ENCODE measurements at regions not wholly inside any gene's neighbourhood (a gene's known extent, or its start where the extent isn't known, plus 50 kb on each side); places are given as distances from the start of the nearest gene placed in this dataset.

DNA sequence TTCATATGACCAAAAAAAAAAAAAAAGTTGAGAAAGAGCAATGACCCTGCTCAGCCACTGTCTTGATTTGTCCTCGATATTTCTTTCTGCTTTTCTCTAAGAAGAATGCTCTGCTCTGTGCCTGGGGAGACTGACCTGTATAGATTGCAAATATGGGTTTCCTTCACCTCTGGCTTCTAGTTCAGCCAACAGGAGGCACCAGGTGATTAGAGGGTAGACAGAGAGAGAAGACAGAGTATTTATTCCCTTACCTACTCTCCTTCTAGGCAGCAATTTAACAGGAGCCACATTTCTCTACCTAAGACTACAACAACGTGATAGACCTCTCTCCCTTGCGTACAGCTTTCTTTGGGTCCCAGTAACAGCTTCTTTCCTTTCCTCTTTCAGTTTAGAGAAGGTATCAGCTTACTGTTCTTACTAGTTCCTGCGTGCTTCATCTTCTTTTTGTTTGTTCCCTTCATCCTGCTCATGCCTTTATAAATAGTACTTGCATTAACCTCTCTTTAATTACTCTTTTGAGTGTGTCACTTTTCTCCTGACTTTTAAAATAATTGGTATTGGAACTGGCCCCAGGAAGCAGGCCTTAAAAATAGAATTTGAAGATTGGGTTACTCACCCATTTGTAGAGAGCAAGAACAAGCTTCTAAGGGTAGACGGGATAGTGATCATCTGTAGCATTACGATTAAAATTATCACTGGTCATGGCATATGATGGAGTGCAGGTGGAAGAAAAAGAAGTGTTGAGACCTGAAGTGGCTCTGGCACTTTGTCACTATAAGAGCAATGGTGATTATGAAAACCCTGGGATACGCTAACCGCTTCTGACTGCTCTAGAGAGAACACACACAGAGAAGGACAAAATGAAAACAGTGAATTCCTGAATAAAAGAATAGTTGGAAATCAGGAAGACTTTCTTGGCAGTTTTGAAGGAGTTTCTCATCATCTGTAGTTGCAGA is 161.2 kb upstream of the FSTL4 start:
- TF ChIP-seq, protein P1, sequence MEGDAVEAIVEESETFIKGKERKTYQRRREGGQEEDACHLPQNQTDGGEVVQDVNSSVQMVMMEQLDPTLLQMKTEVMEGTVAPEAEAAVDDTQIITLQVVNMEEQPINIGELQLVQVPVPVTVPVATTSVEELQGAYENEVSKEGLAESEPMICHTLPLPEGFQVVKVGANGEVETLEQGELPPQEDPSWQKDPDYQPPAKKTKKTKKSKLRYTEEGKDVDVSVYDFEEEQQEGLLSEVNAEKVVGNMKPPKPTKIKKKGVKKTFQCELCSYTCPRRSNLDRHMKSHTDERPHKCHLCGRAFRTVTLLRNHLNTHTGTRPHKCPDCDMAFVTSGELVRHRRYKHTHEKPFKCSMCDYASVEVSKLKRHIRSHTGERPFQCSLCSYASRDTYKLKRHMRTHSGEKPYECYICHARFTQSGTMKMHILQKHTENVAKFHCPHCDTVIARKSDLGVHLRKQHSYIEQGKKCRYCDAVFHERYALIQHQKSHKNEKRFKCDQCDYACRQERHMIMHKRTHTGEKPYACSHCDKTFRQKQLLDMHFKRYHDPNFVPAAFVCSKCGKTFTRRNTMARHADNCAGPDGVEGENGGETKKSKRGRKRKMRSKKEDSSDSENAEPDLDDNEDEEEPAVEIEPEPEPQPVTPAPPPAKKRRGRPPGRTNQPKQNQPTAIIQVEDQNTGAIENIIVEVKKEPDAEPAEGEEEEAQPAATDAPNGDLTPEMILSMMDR (IDR thresholded peaks at IDR 0.05; ENCODE audit: unreplicated experiment): no peak
- Mint-ChIP-seq H3K9me3 (ENCODE audit: unreplicated experiment) (no peaks in the 10 kb centered on the region), H3K4me3 (ENCODE audit: unreplicated experiment) (no peak overlapping the region), H3K4me1 (ENCODE audit: unreplicated experiment) (no peaks in the 10 kb centered on the region), H3K27me3 (ENCODE audit: unreplicated experiment) (no peaks in the 10 kb centered on the region), H3K27ac (ENCODE audit: unreplicated experiment) (no peak overlapping the region), H3K36me3 (ENCODE audit: low read depth, unreplicated experiment) (no peaks in the 10 kb centered on the region)
- DNase-seq (ENCODE audit: low spot score): no peak

DNA sequence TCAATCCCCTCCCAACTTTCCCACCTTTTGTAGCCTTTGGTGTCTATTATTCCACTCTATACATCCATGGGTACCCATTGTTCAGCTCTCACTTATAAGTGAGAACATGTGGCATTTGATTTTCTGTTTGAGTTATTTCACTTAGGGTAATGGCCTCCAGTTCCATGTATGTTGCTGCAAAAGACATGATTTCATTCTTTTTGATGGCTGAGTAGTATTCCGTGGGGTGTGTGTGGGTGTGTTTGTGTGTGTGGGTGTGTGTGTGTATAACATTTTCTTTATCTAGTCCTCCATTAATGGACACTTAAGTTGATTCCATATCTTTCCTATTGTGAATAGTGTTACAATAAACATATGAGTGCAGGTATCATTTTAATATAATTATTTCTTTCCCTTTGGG is 157.5 kb upstream of the FSTL4 start:
- TF ChIP-seq, protein P1 (IDR thresholded peaks at IDR 0.05; ENCODE audit: unreplicated experiment): no peak
- H3K4me1 Mint-ChIP-seq (ENCODE audit: unreplicated experiment): peaks cover 3% of the 10 kb centered on the region

DNA sequence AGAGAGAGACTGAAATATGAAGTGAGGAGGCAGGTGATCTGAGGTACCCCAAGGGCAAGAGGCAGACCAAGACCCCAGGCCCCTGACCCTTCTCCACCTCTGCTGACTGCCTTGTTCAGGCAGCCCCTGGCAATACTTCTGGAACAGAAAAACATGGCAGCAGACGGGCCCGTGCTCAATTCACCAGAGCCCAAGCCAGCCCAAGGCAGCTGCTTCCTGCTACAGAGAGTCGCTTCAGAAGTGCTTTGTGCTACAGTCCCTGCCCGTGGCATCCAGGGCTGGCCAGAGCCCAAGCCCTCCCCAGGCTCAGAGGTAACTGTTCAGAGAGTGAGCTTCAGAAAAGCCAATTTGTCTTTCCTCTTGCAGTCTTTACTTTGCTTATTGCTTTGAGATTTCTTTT is 151.4 kb upstream of the FSTL4 start:
- H3K27me3 Mint-ChIP-seq (ENCODE audit: unreplicated experiment): no peaks in the 10 kb centered on the region
- no peak overlapping the region for H3K27ac Mint-ChIP-seq (ENCODE audit: unreplicated experiment)
- DNase-seq (ENCODE audit: low spot score): no peak
- H3K4me1 Mint-ChIP-seq (ENCODE audit: unreplicated experiment): peaks cover 5% of the 10 kb centered on the region
- H3K36me3 Mint-ChIP-seq (ENCODE audit: low read depth, unreplicated experiment): no peaks in the 10 kb centered on the region
- no peak overlapping the region for H3K4me3 Mint-ChIP-seq (ENCODE audit: unreplicated experiment)
- H3K9me3 Mint-ChIP-seq (ENCODE audit: unreplicated experiment): no peaks in the 10 kb centered on the region
- TF ChIP-seq, protein P1 (IDR thresholded peaks at IDR 0.05; ENCODE audit: unreplicated experiment): no peak

More for the DNA sequence above, 157.5 kb upstream of the FSTL4 start:
- Mint-ChIP-seq H3K27ac (ENCODE audit: unreplicated experiment) (no peak overlapping the region), H3K4me3 (ENCODE audit: unreplicated experiment) (no peak overlapping the region), H3K27me3 (ENCODE audit: unreplicated experiment) (no peaks in the 10 kb centered on the region), H3K9me3 (ENCODE audit: unreplicated experiment) (no peaks in the 10 kb centered on the region), H3K36me3 (ENCODE audit: low read depth, unreplicated experiment) (no peaks in the 10 kb centered on the region)
- DNase-seq (ENCODE audit: low spot score): no peak

DNA sequence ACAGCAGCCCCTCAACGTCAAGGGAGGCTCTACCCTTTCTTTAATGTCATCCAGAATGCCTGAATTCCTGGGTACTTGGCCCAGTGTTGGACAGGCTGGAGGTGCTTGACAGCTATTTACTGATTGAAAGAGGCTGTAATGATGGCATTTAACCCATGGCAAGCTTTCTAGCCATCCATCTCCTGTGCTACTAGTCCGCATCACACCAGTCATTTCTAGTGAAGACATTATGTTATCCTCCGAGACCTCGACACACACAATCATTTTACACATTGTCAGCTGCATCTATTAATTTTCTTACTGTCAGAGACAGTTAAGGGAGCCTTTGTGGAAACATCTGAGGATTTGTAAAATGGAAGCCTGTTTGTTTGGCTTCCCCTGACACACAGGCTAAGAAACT is 149.3 kb upstream of the FSTL4 start:
- Mint-ChIP-seq H3K27me3 (ENCODE audit: unreplicated experiment) (no peaks in the 10 kb centered on the region), H3K36me3 (ENCODE audit: low read depth, unreplicated experiment) (no peaks in the 10 kb centered on the region), H3K9me3 (ENCODE audit: unreplicated experiment) (no peaks in the 10 kb centered on the region), H3K27ac (ENCODE audit: unreplicated experiment) (no peak overlapping the region), H3K4me3 (ENCODE audit: unreplicated experiment) (no peak overlapping the region), H3K4me1 (ENCODE audit: unreplicated experiment) (peaks cover 5% of the 10 kb centered on the region)
- no peak for DNase-seq (ENCODE audit: low spot score)
- TF ChIP-seq, protein P1 (IDR thresholded peaks at IDR 0.05; ENCODE audit: unreplicated experiment): no peak

DNA sequence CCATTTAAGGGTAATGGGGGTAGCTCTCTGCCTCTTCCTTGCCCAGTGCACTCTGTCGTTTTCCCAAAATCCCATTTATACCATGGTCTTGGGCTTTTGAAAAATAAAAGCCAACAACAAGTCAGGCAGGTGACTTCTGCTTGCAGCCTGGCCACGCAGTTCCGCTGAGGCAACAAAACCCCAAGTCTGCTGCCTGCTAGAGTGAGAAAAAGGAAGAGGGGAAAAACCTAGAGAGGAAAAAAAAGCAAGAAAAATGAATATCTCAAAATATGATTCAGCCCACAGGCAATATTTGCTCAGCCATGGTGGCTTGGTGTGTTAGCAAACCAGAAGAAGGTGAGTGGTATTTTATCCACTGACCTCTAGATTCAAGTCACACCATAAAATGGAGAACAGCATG is 148.2 kb upstream of the FSTL4 start:
- H3K4me3 Mint-ChIP-seq (ENCODE audit: unreplicated experiment): no peak overlapping the region
- no peaks in the 10 kb centered on the region for H3K9me3 Mint-ChIP-seq (ENCODE audit: unreplicated experiment)
- TF ChIP-seq, protein P1 (IDR thresholded peaks at IDR 0.05; ENCODE audit: unreplicated experiment): no peak
- DNase-seq (ENCODE audit: low spot score): no peak
- no peak overlapping the region for H3K27ac Mint-ChIP-seq (ENCODE audit: unreplicated experiment)
- H3K4me1 Mint-ChIP-seq (ENCODE audit: unreplicated experiment): peaks cover 4% of the 10 kb centered on the region
- H3K27me3 Mint-ChIP-seq (ENCODE audit: unreplicated experiment): no peaks in the 10 kb centered on the region
- H3K36me3 Mint-ChIP-seq (ENCODE audit: low read depth, unreplicated experiment): no peaks in the 10 kb centered on the region
